ENCODE measurements at regions not wholly inside any gene's neighbourhood (a gene's known extent, or its start where the extent isn't known, plus 50 kb on each side); places are given as distances from the start of the nearest gene placed in this dataset.
A peak's percentile ranks its signal among the peaks of the same experiment; 100 is the strongest.

GRCh38 chr5:54765165-54766028 is 220.0 kb downstream of the ESM1 start:
- no peak for DNase-seq

GRCh38 chr5:54764102-54765090 is 221.0 kb downstream of the ESM1 start:
- no peak for DNase-seq

- no peak for DNase-seq
Observed at GRCh38 chr5:54761213-54761701, 224.1 kb downstream of the ESM1 start.

- DNase-seq = no peak
Observed at GRCh38 chr5:54760182-54760935, 225.0 kb downstream of the ESM1 start.

- DNase-seq = no peak
Observed at GRCh38 chr5:54758038-54758437, 227.4 kb downstream of the ESM1 start.

GRCh38 chr5:54757541-54757940 is 227.9 kb downstream of the ESM1 start:
- DNase-seq = no peak

- DNase-seq = no peak
Observed at GRCh38 chr5:54756796-54757402, 228.5 kb downstream of the ESM1 start.

GRCh38 chr5:54756301-54756700 is 229.1 kb downstream of the ESM1 start:
- peak; percentile 20 for DNase-seq

GRCh38 chr5:54754878-54755277 is 230.5 kb downstream of the ESM1 start:
- no peak for DNase-seq

GRCh38 chr5:54754420-54754819 is 231.0 kb downstream of the ESM1 start:
- DNase-seq = no peak

- DNase-seq = no peak
Observed at GRCh38 chr5:54753753-54754152, 231.6 kb downstream of the ESM1 start.

- peak; percentile 32 for DNase-seq
Observed at GRCh38 chr5:54753034-54753433, 232.4 kb downstream of the ESM1 start.

GRCh38 chr5:54748527-54748926 is 231.0 kb downstream of the SNX18 start:
- no peak for DNase-seq

GRCh38 chr5:54746777-54747398 is 229.3 kb downstream of the SNX18 start:
- DNase-seq = no peak

GRCh38 chr5:54746346-54746745 is 228.8 kb downstream of the SNX18 start:
- no peak for DNase-seq

- DNase-seq = peak; percentile 3
Observed at GRCh38 chr5:54745599-54745998, 228.0 kb downstream of the SNX18 start.

- DNase-seq = peak; percentile 66
Observed at GRCh38 chr5:54743997-54744788, 226.6 kb downstream of the SNX18 start.

GRCh38 chr5:54743581-54743980 is 226.0 kb downstream of the SNX18 start:
- DNase-seq = no peak

- no peak for DNase-seq
Observed at GRCh38 chr5:54742417-54742891, 224.9 kb downstream of the SNX18 start.

GRCh38 chr5:54741711-54742110 is 224.2 kb downstream of the SNX18 start:
- DNase-seq = no peak

GRCh38 chr5:54740141-54740540 is 222.6 kb downstream of the SNX18 start:
- no peak for DNase-seq

All from CD4-positive, alpha-beta T cell treated with Interleukin-6 for 4 hours (primary cell).